Stimulated activated effector memory CD8-positive, alpha-beta T cell treated with anti-CD3 and anti-CD28 coated beads, Interleukin-12 subunit alpha, Interleukin-12 subunit beta, amount 100 ng/mL, for 72 hours (primary cell): ENCODE measurements at regions not wholly inside any gene's neighbourhood (a gene's known extent, or its start where the extent isn't known, plus 50 kb on each side); places are given as distances from the start of the nearest gene placed in this dataset.

Experiments
- ATAC-seq: fragments of 150-1000 bp; cut with Tn5 transposase; 2 replicates; pipeline ENCODE4 v1.10.0; 2021
- DNase-seq, 2 donors: peaks; one replicate each; pipeline ENCODE4 v3.0.0; 2021 to 2022; ENCODE audit warnings: low spot score in 2 of 2
- H3K27ac Mint-ChIP-seq: one replicate; pipeline ENCODE4 v1.8.0; 2022; ENCODE audit warnings: mild to moderate bottlenecking, mixed read lengths
- H3K36me3 Mint-ChIP-seq: one replicate; pipeline ENCODE4 v1.8.0; 2022; ENCODE audit warnings: mild to moderate bottlenecking, mixed read lengths
- H3K4me1 Mint-ChIP-seq: one replicate; pipeline ENCODE4 v1.8.0; 2022; ENCODE audit warnings: mixed read lengths
- H3K4me3 Mint-ChIP-seq: one replicate; pipeline ENCODE4 v1.8.0; 2022; ENCODE audit warnings: mild to moderate bottlenecking, mixed read lengths
- H3K9me3 Mint-ChIP-seq: one replicate; pipeline ENCODE4 v1.8.0; 2022; ENCODE audit warnings: mixed read lengths

GRCh38 chr12:75721796-75722195, 210.4 kb upstream of the KRR1 start:
- H3K4me1 Mint-ChIP-seq: peaks cover 15% of the 10 kb centered on the region
- ATAC-seq (no peak), DNase-seq (no peak)
- H3K27ac Mint-ChIP-seq: no peak overlapping the region
- no peak overlapping the region for H3K4me3 Mint-ChIP-seq
- no peaks in the 10 kb centered on the region for H3K36me3 Mint-ChIP-seq
- peaks cover 3% of the 10 kb centered on the region for H3K9me3 Mint-ChIP-seq

- no peak overlapping the region for H3K4me3 Mint-ChIP-seq
- DNase-seq: no peak
- H3K4me1 Mint-ChIP-seq: peaks cover 15% of the 10 kb centered on the region
- no peak for ATAC-seq
- H3K9me3 Mint-ChIP-seq: peaks cover 3% of the 10 kb centered on the region
- H3K36me3 Mint-ChIP-seq: no peaks in the 10 kb centered on the region
- H3K27ac Mint-ChIP-seq: no peak overlapping the region
These were observed 209.6 kb upstream of the KRR1 start for GRCh38 chr12:75720812-75721641.

GRCh38 chr12:75717902-75718301, 206.5 kb upstream of the KRR1 start:
- Mint-ChIP-seq H3K27ac (no peak overlapping the region), H3K9me3 (peaks cover 3% of the 10 kb centered on the region), H3K36me3 (no peaks in the 10 kb centered on the region), H3K4me3 (no peak overlapping the region), H3K4me1 (peaks cover 15% of the 10 kb centered on the region)
- ATAC-seq: no peak
- no peak for DNase-seq

GRCh38 chr12:75716291-75717025, 205.0 kb upstream of the KRR1 start:
- no peak for ATAC-seq
- no peaks in the 10 kb centered on the region for H3K36me3 Mint-ChIP-seq
- H3K4me3 Mint-ChIP-seq: no peak overlapping the region
- no peak for DNase-seq
- no peak overlapping the region for H3K27ac Mint-ChIP-seq
- H3K9me3 Mint-ChIP-seq: no peaks in the 10 kb centered on the region
- H3K4me1 Mint-ChIP-seq: peaks cover 7% of the 10 kb centered on the region

GRCh38 chr12:75715682-75716081, 204.3 kb upstream of the KRR1 start:
- Mint-ChIP-seq H3K36me3 (no peaks in the 10 kb centered on the region), H3K9me3 (no peaks in the 10 kb centered on the region)
- no peak for ATAC-seq

GRCh38 chr12:75715323-75715644, 203.9 kb upstream of the KRR1 start:
- no peak for DNase-seq
- Mint-ChIP-seq H3K27ac (no peak overlapping the region), H3K4me1 (peaks cover 7% of the 10 kb centered on the region), H3K9me3 (no peaks in the 10 kb centered on the region), H3K4me3 (no peak overlapping the region), H3K36me3 (no peaks in the 10 kb centered on the region)
- ATAC-seq: no peak

More at GRCh38 chr12:75715682-75716081, 204.3 kb upstream of the KRR1 start:
- Mint-ChIP-seq H3K4me3 (no peak overlapping the region), H3K4me1 (peaks cover 7% of the 10 kb centered on the region), H3K27ac (no peak overlapping the region)
- no peak for DNase-seq

- peaks cover 7% of the 10 kb centered on the region for H3K4me1 Mint-ChIP-seq
- DNase-seq (no peak), ATAC-seq (peak; percentile 79)
- no peak overlapping the region for H3K27ac Mint-ChIP-seq
- no peaks in the 10 kb centered on the region for H3K9me3 Mint-ChIP-seq
- no peak overlapping the region for H3K4me3 Mint-ChIP-seq
- H3K36me3 Mint-ChIP-seq: no peaks in the 10 kb centered on the region
These were observed 203.3 kb upstream of the KRR1 start for GRCh38 chr12:75714462-75715322.

- Mint-ChIP-seq H3K4me3 (no peak overlapping the region), H3K27ac (no peak overlapping the region), H3K9me3 (no peaks in the 10 kb centered on the region), H3K36me3 (no peaks in the 10 kb centered on the region), H3K4me1 (peaks cover 7% of the 10 kb centered on the region)
- DNase-seq: no peak
- ATAC-seq: peak; percentile 78
These were observed 202.0 kb upstream of the KRR1 start for GRCh38 chr12:75713434-75713833.

GRCh38 chr12:75712223-75712622, 200.8 kb upstream of the KRR1 start:
- Mint-ChIP-seq H3K27ac (no peak overlapping the region), H3K36me3 (no peaks in the 10 kb centered on the region), H3K9me3 (no peaks in the 10 kb centered on the region), H3K4me1 (peaks cover 7% of the 10 kb centered on the region), H3K4me3 (no peak overlapping the region)
- ATAC-seq: no peak
- DNase-seq: no peak

- Mint-ChIP-seq H3K36me3 (no peaks in the 10 kb centered on the region), H3K4me3 (no peak overlapping the region), H3K27ac (no peak overlapping the region), H3K4me1 (peaks cover 7% of the 10 kb centered on the region), H3K9me3 (no peaks in the 10 kb centered on the region)
- DNase-seq (no peak), ATAC-seq (no peak)
These were observed 199.9 kb upstream of the KRR1 start for GRCh38 chr12:75711271-75711670.

- Mint-ChIP-seq H3K9me3 (no peaks in the 10 kb centered on the region), H3K36me3 (no peaks in the 10 kb centered on the region), H3K4me1 (peaks cover 7% of the 10 kb centered on the region), H3K4me3 (no peak overlapping the region), H3K27ac (no peak overlapping the region)
- DNase-seq (no peak), ATAC-seq (no peak)
These were observed 199.1 kb upstream of the KRR1 start for GRCh38 chr12:75710361-75711069.

- Mint-ChIP-seq H3K27ac (no peak overlapping the region), H3K4me1 (peaks cover 7% of the 10 kb centered on the region), H3K9me3 (no peaks in the 10 kb centered on the region), H3K4me3 (no peak overlapping the region), H3K36me3 (no peaks in the 10 kb centered on the region)
- DNase-seq (no peak), ATAC-seq (no peak)
These were observed 198.1 kb upstream of the KRR1 start for GRCh38 chr12:75709503-75709902.

GRCh38 chr12:75708802-75709201, 197.4 kb upstream of the KRR1 start:
- no peak for ATAC-seq
- H3K4me1 Mint-ChIP-seq: peaks cover 7% of the 10 kb centered on the region
- H3K27ac Mint-ChIP-seq: no peak overlapping the region
- no peak for DNase-seq
- no peaks in the 10 kb centered on the region for H3K36me3 Mint-ChIP-seq
- H3K4me3 Mint-ChIP-seq: no peak overlapping the region
- no peaks in the 10 kb centered on the region for H3K9me3 Mint-ChIP-seq

GRCh38 chr12:75707983-75708382, 196.6 kb upstream of the KRR1 start:
- DNase-seq (no peak), ATAC-seq (no peak)
- H3K36me3 Mint-ChIP-seq: no peaks in the 10 kb centered on the region
- H3K4me1 Mint-ChIP-seq: no peaks in the 10 kb centered on the region
- H3K9me3 Mint-ChIP-seq: no peaks in the 10 kb centered on the region
- H3K4me3 Mint-ChIP-seq: no peak overlapping the region
- no peak overlapping the region for H3K27ac Mint-ChIP-seq
